ENCODE measurements at regions not wholly inside any gene's neighbourhood (a gene's known extent, or its start where the extent isn't known, plus 50 kb on each side); places are given as distances from the start of the nearest gene placed in this dataset.

- no peak for DNase-seq
These were observed 274.2 kb downstream of the TMEM167A start for GRCh38 chr5:82802954-82803353.

- no peak for DNase-seq
These were observed 276.4 kb downstream of the TMEM167A start for GRCh38 chr5:82800826-82801225.

- DNase-seq = no peak
These were observed 277.7 kb downstream of the TMEM167A start for GRCh38 chr5:82799361-82800077.

DNA sequence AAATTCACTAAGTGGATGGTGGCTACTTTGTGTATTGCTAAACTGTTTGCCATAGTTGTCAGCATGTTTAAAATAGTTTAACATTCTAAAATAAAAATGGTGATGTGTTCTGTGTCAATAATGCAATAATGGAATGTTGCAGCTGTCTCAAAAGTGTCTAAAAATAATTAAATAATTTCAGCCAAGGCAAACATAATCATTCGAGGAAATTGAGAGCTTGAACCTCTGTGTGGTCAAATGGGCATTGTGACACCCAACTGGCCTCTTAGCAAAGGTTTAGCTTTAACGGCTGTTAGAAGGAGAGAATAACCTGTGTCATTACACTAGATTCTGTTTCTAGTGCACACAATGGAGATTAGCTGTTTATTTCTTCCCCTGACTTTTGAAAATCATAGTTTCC, 278.5 kb downstream of the TMEM167A start:
- no peak for DNase-seq

GRCh38 chr5:82796643-82797416, 280.4 kb downstream of the TMEM167A start:
- no peak for DNase-seq

GRCh38 chr5:82794876-82795275, 282.3 kb downstream of the TMEM167A start:
- no peak for DNase-seq

DNA sequence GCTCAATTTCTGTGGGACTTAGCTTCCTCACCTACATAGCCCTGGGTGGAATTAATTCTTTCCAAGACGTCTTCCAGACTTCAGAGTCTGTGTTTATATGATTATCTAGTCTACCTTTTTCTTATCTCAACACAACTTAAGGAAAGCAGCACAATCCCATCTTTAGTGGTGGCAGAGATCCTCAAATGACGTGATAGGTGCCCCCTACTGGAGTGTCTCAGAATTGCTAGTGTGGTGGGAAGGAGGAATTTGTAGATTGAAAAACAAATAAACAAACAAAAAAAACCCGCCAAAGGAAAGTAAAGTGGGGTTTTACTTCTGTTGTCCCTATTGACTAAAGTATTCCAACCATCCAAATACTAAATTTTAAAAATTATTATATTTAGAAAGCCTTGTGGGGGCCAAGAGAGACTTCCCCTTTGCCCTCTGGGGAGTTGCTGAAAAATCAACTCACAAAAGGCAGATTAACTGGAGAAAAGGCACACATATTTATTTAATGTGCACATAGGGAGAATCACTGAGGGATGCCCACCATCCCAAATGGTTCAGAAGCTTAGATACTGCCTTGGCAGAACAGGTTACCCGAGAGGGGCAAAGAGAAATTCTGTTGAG, 283.3 kb downstream of the TMEM167A start:
- DNase-seq = peak; percentile 52

DNA sequence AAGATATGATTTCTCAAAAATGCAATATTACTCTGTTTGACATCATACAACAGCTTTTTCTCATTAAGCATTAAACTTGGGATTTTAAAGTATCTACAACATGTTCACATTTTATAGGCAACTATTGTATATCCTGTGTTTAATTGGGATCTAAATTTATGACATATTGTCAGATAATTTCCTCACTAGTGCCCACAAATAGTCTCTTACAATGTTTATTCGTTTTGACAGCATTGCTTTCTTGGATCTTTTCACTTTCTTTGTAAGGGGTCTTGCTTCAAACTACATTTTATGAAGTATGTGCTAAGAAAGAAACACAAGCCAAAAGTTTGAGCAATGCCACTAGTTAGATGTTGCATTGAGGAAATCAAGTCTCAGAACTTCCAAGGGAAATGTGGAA, 285.1 kb downstream of the TMEM167A start:
- no peak for DNase-seq

DNA sequence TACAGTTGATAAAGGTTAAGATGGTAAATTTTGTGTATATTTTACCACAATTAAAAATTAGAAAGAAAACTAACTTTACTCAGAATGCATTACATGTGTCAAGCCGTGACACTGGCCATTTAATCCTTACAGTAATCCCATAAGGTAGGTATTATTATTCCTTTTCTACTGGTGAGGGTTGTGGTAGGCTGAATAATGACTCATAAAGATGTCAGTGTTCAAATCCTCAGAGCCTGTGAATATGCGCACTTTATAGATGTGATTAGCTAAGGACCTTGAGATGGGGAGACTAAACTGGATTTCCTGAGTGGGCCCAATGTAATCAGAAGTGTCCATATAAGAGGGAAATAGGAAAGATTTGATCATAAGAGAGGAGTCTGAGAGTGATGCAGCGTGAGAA, 288.1 kb downstream of the TMEM167A start:
- DNase-seq = no peak

DNA sequence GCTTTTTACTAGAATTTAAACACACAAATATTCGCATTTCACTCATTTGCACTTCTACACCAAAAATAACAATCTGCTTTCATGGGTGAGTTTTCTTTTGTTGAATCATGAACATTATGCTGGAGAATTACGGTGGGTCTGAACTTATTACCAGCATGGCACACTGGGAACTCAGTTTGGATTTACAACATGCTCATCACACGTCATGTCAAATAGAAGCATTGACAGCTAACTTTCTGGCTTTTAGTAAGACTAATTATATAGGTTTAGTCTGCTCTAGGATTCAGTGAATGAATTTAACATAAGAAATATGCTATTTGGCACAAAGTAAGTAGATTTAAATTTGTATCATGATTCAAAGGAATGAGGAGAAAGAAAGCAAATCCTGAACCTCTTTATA, 290.4 kb downstream of the TMEM167A start:
- DNase-seq = no peak

DNA sequence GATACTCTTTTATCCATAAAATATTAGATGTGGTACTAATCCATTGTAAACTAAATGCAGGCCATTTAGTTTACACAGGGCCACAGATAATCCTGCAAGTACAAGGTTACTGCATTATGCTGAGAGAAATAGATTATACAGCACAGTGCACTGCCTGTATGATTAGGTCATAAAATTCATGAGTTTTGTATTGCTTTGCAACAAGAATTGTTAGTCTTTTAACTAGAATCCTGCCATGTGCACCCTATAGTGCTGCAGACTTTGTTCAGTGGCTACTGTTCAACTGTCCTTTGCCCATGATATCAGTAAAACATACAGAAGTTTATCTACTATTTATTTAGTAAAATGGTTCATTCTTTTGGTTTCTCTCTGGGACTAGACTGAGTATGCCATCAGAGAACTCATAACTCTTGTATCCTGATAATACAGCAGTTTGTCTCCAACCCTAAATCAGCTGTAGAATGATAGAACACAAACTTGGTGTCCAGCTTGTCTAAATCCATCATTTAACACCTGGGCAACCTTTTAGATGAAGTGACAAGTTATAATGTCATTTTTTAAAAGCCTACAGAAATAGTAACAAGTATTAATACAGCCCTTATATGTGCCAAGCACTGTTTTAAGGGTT, 291.2 kb downstream of the TMEM167A start:
- DNase-seq = no peak

- DNase-seq = no peak
These were observed 291.7 kb downstream of the TMEM167A start for GRCh38 chr5:82785456-82785855.

DNA sequence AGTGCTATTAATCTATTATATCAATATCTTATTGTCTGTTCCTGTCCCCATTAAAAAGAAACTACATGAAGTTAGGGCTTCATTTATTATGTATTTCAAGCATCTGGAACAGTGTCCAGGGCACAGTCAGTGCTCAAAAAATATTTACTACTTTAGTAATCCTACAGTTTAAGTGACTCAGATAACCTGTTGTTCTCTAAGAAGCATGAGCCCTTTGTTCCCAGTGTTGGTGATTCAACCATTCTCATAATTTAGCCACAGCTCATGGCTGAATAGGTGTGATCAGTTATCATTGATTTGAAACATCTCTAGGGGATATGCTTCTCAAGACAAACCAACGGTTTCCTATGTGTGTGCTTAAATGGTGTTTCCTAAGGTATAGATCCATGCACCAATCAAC, 292.7 kb downstream of the TMEM167A start:
- no peak for DNase-seq

GRCh38 chr5:82777106-82777505, 300.1 kb downstream of the TMEM167A start:
- peak; percentile 55 for DNase-seq

DNA sequence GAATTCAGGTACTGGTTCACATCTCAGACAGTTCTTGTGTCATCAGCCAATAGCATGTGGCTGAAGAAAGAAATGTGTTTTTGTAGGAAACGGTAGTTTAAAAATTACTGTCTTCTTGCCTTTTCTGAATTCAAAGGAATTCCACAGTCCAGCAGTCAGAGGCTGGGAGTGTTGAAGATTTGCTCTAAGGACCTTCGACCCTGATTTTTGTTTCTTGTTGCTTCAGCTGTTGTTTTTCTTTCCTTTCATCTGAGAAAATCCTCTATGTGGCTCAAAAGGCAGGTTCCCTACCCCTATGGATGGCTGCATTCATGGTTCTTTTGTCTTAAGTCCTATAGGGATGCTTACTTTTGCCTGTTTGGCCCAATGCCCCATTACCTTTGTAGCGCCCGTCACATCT, 304.9 kb downstream of the TMEM167A start:
- no peak for DNase-seq

GRCh38 chr5:82766206-82766605, 311.0 kb downstream of the TMEM167A start:
- DNase-seq = no peak

DNA sequence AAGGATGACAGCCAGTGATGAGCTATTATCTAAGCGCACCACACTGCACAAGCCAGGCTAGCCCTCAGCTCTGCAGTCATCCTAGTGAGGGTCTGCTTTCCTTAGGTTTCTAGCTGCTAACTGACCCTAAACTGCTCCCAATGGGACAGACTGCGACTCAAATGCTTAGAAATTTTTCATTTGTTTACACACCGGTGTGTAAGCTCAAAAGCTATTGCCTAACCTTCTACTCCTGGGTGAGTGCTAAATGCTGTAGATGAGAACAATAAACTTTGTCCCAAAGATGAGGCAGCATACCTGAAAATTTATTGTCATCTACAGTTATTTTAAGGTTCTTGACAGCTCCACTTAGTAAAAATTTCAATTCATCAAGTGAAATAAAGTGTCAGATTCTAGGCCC, 311.4 kb downstream of the TMEM167A start:
- no peak for DNase-seq

GRCh38 chr5:82760856-82761255, 316.3 kb downstream of the TMEM167A start:
- DNase-seq = no peak

- DNase-seq = no peak
These were observed 318.3 kb downstream of the TMEM167A start for GRCh38 chr5:82758881-82759280.

DNA sequence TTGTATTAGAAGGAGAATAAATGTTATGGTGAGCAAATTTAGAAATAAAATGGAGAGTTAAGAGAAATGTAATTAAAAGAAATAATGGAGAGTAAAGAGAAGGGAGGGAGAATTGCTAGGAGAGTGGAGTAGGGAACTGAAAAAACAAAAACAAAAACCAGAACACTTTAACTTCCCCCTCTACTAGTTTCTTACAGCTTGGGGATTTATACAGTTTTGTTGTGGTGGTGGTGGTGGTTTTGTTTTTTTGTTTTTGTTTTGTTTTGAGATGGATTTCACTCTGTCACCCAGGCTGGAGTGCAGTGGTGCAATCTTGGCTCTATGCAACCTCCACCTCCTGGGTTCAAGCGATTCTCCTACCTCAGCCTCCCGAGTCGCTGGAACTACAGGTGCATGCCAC, 322.4 kb downstream of the TMEM167A start:
- no peak for DNase-seq

DNA sequence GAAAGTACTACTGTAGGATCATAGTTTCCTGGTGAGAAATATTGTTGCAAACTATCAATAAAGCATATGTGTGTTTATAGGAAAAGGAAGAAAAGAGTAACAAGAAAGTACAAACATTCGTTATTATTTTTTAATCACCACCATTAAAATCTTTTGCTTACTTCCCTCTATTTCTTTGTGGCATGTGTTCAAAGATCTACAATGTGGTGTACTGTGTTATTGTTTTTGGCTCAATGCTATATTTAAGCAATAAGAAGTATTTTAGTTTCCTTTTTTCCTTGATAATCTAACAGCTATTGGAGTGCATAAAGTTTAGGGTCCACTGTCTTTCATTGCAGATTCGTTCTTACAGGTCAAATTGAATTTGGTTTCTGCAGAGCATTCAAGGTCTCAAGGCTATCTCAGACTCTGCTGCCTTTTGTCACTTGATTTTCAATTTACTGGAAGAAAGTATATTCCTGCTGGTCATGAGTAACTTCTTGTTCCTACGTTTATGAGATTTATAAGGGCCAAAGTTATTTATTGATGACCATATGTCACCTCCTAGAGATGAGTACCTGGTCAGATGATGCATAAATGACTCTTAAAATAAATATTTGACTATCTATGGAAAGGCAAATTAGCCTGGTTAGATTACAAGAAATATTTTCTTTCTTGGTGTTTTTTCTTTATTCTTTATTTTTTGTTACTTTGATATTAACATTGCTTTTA, 323.0 kb downstream of the TMEM167A start:
- DNase-seq = no peak

DNA sequence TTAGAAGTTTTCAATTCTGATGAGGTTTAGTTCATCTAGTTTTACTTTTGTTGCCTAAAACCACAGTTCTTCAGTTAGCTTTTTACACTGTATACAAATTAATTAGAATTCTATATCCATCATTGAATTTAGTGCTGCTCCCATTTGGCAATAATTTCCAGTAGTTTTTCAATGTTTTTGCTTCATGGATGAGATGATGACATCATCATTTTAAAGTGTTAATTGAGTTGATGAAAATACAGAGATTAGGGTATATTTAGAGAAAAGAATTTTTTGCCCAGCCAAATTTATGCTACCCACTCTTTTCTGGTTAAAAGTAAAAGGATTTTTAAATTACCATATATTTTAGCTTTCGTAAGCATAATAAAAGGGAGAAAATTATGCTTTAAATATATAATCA, 323.8 kb downstream of the TMEM167A start:
- no peak for DNase-seq

DNA sequence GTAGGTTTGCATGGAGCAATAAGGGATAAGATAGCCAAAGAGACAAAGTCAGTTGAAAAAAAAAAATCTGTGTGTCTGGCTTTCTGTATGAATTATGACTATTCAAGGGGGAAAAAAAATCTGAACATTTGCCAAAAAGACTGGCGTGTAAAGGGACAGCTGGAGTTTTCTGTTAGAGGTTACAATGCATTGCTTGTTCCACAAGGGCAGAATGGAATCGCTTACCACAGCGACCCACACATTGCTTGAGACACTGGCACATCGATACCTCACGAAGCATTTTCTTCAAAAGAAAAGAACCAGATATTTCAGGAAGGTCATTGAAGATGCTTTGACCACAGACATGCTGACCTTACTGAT, 327.8 kb downstream of the TMEM167A start:
- no peak for DNase-seq

Data from OCI-M1 (cell line).